Thyroid gland (tissue), 4 donors: ENCODE measurements at regions not wholly inside any gene's neighbourhood (a gene's known extent, or its start where the extent isn't known, plus 50 kb on each side); places are given as distances from the start of the nearest gene placed in this dataset.

Source experiments
- DNase-seq, 2 donors: peaks; one replicate each; pipeline ENCODE4 v3.0.0-alpha.2; 2019
- H3K27ac ChIP-seq, 3 donors: fragments of 200-600 bp; sonication (generic); 1 replicate in 2 of 3; 2 replicates in 1 of 3; pipeline ENCODE4 v1.5.1; 2016 to 2019; ENCODE audit warnings: mild to moderate bottlenecking in 1 of 3, moderate library complexity in 1 of 3
- H3K27me3 ChIP-seq: fragments of 200-600 bp; sonication (generic); one replicate; pipeline ENCODE4 v1.5.1; 2019
- H3K36me3 ChIP-seq, 2 donors: fragments of 200-600 bp; sonication (generic); one replicate each; pipeline ENCODE4 v1.5.1; 2016 to 2019
- H3K4me1 ChIP-seq, 2 donors: fragments of 200-600 bp; sonication (generic); one replicate each; pipeline ENCODE4 v1.5.1; 2017 to 2019
- H3K4me3 ChIP-seq, 3 donors: fragments of 200-600 bp; sonication (generic); replicated peaks in 1 of 3; 1 replicate in 2 of 3; 2 replicates in 1 of 3; pipeline ENCODE4 v1.5.1; 2016; ENCODE audit warnings: mild to moderate bottlenecking in 1 of 3
- H3K9me3 ChIP-seq: fragments of 200-600 bp; sonication (generic); one replicate; pipeline ENCODE4 v1.5.1; 2017
- POLR2A ChIP-seq, 2 donors: fragments of 450-650 bp; IDR thresholded peaks; one replicate each; pipeline ENCODE4 v1.6.1; 2017; ENCODE audit warnings: antibody characterized with exemption in 2 of 2, mild to moderate bottlenecking in 2 of 2, moderate library complexity in 1 of 2
- WGBS, 2 donors: methylation state at CpG; one replicate each; pipeline ENCODE4 v1.1.5; 2017; 5-methylcytosine and 5-hydroxymethylcytosine counted together
- intact Hi-C: fragments of 100-400 bp; cut with DNase I; formaldehyde crosslinking; loops from one replicate; pipeline ENCODE4 v1.15.1; 2023
- TF ChIP-seq, protein P1 (sequence below), 6 experiments: fragments of 200-600 bp in 3 of 6; fragments of 450-650 bp in 3 of 6; sonication (generic) in 3 of 6; IDR thresholded peaks; one replicate each; pipeline ENCODE4 v1.5.1; 2016 to 2019; ENCODE audit warnings: antibody characterized with exemption in 6 of 6, mild to moderate bottlenecking in 2 of 6, inconsistent platforms in 1 of 6, moderate library complexity in 1 of 6

GRCh38 chr19:5222821-5223321, 117.7 kb downstream of the PTPRS start:
- TF ChIP-seq POLR2A (IDR thresholded peaks at IDR 0.05) = no peak
- TF ChIP-seq, protein P1, sequence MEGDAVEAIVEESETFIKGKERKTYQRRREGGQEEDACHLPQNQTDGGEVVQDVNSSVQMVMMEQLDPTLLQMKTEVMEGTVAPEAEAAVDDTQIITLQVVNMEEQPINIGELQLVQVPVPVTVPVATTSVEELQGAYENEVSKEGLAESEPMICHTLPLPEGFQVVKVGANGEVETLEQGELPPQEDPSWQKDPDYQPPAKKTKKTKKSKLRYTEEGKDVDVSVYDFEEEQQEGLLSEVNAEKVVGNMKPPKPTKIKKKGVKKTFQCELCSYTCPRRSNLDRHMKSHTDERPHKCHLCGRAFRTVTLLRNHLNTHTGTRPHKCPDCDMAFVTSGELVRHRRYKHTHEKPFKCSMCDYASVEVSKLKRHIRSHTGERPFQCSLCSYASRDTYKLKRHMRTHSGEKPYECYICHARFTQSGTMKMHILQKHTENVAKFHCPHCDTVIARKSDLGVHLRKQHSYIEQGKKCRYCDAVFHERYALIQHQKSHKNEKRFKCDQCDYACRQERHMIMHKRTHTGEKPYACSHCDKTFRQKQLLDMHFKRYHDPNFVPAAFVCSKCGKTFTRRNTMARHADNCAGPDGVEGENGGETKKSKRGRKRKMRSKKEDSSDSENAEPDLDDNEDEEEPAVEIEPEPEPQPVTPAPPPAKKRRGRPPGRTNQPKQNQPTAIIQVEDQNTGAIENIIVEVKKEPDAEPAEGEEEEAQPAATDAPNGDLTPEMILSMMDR (IDR thresholded peaks at IDR 0.05) = no peak
- Histone ChIP-seq H3K4me3 (no peak overlapping the region), H3K27ac (no peak overlapping the region), H3K4me1 (no peaks in the 10 kb centered on the region), H3K36me3 (peaks cover 48 to 49% of the 10 kb centered on the region in 2 donors), H3K27me3 (no peaks in the 10 kb centered on the region), H3K9me3 (no peaks in the 10 kb centered on the region)
- intact Hi-C loops = no loop called here
- DNase-seq = no peak
- 95 to 97% methylated on average over 16 to 18 of the region's 53 CpGs for WGBS, 2 donors

DNA sequence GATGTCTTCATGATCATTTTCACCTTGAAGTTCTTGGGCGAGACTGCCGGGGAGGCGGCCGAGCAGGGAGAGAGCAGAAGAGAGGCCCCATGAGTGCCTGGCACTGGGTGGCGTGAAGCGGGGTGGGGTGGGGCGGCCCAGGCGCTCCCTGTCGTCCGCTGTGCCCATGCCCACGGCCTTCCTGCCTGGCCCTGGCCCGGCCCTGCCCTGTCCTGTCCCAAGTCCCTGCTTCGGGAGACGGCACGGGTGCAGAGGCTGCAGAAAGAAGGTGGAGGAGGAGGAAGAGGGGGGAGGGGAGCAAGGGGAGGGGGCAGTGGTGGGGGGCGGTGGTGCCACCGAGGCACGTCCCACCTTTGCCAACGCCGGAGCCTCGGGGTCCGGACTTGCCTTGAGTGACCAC, 118.4 kb downstream of the PTPRS start:
- no peaks in the 10 kb centered on the region for H3K4me1 ChIP-seq
- no peak overlapping the region for H3K27ac ChIP-seq
- TF ChIP-seq, protein P1 (IDR thresholded peaks at IDR 0.05) = no peak
- no peak for TF ChIP-seq POLR2A (IDR thresholded peaks at IDR 0.05)
- WGBS, 2 donors = 94 to 96% methylated on average over 17 to 22 of the region's 22 CpGs
- no peak for DNase-seq
- no peaks in the 10 kb centered on the region for H3K9me3 ChIP-seq
- no peaks in the 10 kb centered on the region for H3K27me3 ChIP-seq
- no peak overlapping the region for H3K4me3 ChIP-seq
- peaks cover 55 to 56% of the 10 kb centered on the region in 2 donors for H3K36me3 ChIP-seq
- intact Hi-C loops = no loop called here

DNA sequence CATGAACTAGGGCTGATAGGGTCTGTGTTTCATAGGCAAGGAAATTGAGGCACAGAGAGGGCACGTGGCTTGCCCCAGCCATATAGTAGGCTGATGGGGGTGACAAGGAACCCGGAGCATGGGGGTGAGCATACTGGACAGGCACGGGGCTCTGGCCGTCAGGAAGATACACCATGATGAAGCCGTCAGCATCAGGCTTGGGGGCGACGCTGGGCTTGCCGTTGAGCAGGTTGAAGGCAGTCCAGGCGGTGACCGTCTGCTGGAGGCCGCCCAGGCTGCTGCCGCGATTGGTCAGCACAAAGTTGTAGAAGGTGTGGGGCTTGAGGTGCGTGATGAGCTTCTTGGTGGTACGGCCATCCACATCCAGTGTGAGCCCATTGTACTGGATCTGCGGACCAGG, 119.7 kb downstream of the PTPRS start:
- Histone ChIP-seq H3K27me3 (no peaks in the 10 kb centered on the region), H3K9me3 (no peaks in the 10 kb centered on the region), H3K27ac (no peak overlapping the region), H3K36me3 (peaks cover 58 to 68% of the 10 kb centered on the region in 2 donors), H3K4me3 (no peak overlapping the region), H3K4me1 (no peaks in the 10 kb centered on the region)
- DNase-seq = no peak
- TF ChIP-seq, protein P1 (IDR thresholded peaks at IDR 0.05) = no peak
- no peak for TF ChIP-seq POLR2A (IDR thresholded peaks at IDR 0.05)
- intact Hi-C loops = no loop called here
- WGBS, 2 donors = 93 to 96% methylated on average over 15 to 16 of the region's 16 CpGs

GRCh38 chr19:5220361-5220760, 120.3 kb downstream of the PTPRS start:
- Histone ChIP-seq H3K27ac (no peak overlapping the region), H3K4me3 (no peak overlapping the region), H3K9me3 (no peaks in the 10 kb centered on the region), H3K27me3 (no peaks in the 10 kb centered on the region), H3K4me1 (no peaks in the 10 kb centered on the region), H3K36me3 (peaks cover 62 to 74% of the 10 kb centered on the region in 2 donors)
- no peak for DNase-seq
- 84 to 94% methylated on average over 5 of the region's 5 CpGs for WGBS, 2 donors
- no peak for TF ChIP-seq POLR2A (IDR thresholded peaks at IDR 0.05)
- TF ChIP-seq, protein P1 (IDR thresholded peaks at IDR 0.05) = no peak
- intact Hi-C loops = no loop called here

DNA sequence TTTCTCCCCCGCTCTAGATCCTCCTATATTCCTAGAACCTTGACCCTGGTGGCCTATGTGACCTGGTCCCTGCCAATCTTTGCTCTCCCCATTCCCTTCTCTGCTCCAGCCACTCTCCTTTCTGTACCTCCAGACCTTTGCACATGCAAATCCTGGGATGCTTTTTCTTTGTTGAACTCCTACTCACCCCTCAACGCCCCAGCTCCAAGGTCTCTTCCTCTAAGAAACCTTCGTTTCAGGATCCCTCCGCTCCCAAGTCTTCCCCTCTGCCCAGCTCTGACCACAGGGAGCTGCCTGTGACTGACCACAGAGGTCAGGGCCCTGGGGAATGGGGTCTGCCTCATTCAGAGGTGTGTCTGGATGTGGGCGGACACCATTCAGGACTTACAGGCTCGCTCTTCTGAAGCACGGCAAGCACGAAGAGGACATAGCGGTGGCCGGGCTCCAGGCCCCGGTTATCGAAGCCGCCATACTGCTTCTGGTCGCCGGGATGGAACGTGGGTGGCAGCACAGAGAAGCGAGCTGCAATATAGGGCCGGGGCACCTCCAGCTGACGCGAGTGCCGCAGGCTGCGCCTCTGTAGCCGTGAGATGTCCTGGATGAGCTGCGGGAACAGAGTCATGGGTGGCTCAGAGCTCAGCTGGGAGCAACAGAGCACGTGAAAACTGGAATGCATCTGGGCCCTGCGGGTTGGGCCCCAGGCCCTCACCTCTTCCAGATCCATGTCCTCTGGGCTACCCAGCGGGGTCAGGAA, 120.9 kb downstream of the PTPRS start:
- no peaks in the 10 kb centered on the region for H3K9me3 ChIP-seq
- no peak overlapping the region for H3K27ac ChIP-seq
- no peak for DNase-seq
- intact Hi-C loops = no loop called here
- H3K36me3 ChIP-seq = peaks cover 68 to 80% of the 10 kb centered on the region in 2 donors
- WGBS, 2 donors = 95 to 98% methylated on average over 26 to 27 of the region's 27 CpGs
- no peaks in the 10 kb centered on the region for H3K4me1 ChIP-seq
- H3K27me3 ChIP-seq = no peaks in the 10 kb centered on the region
- TF ChIP-seq POLR2A (IDR thresholded peaks at IDR 0.05) = no peak
- TF ChIP-seq, protein P1 (IDR thresholded peaks at IDR 0.05) = no peak
- H3K4me3 ChIP-seq = no peak overlapping the region
